Neural crest cell (in vitro differentiated cells): ENCODE measurements at regions not wholly inside any gene's neighbourhood (a gene's known extent, or its start where the extent isn't known, plus 50 kb on each side); places are given as distances from the start of the nearest gene placed in this dataset.

Experiments used
- DNase-seq: peaks from one replicate; pipeline ENCODE4 v3.0.0; 2021; ENCODE audit warnings: low read depth, mixed read lengths, low spot score
- H3K27ac Mint-ChIP-seq: one replicate; pipeline ENCODE4 v1.8.0; 2021; ENCODE audit warnings: mild to moderate bottlenecking, mixed read lengths; ENCODE audit not compliant: unreplicated experiment
- H3K27me3 Mint-ChIP-seq: 2 replicates; pipeline ENCODE4 v1.8.0; 2021; ENCODE audit warnings: low read depth, mild to moderate bottlenecking, mixed read lengths
- H3K36me3 Mint-ChIP-seq: 2 replicates; pipeline ENCODE4 v1.8.0; 2021; ENCODE audit warnings: low read depth, mild to moderate bottlenecking, mixed read lengths
- H3K4me1 Mint-ChIP-seq: 2 replicates; pipeline ENCODE4 v1.8.0; 2021; ENCODE audit warnings: mixed read lengths
- H3K4me3 Mint-ChIP-seq: one replicate; pipeline ENCODE4 v1.8.0; 2021; ENCODE audit warnings: mild to moderate bottlenecking, mixed read lengths
- H3K9me3 Mint-ChIP-seq: 2 replicates; pipeline ENCODE4 v1.8.0; 2021; ENCODE audit warnings: mixed read lengths
- CTCF ChIP-seq: fragments of 200-600 bp; sonication (generic); conservative IDR thresholded peaks from 2 replicates; pipeline ENCODE4 v1.5.0; 2021; ENCODE audit warnings: antibody characterized with exemption, mild to moderate bottlenecking

- Mint-ChIP-seq H3K4me1 (peaks cover 4% of the 10 kb centered on the region), H3K27ac (no peak overlapping the region), H3K9me3 (no peaks in the 10 kb centered on the region), H3K36me3 (no peaks in the 10 kb centered on the region), H3K27me3 (no peaks in the 10 kb centered on the region), H3K4me3 (no peak overlapping the region)
- DNase-seq, result peak; percentile 57
- TF ChIP-seq CTCF, result peak; percentile 67
Observed at GRCh38 chr20:7113577-7114466, 346.3 kb downstream of the BMP2 start.

- Mint-ChIP-seq H3K9me3 (no peaks in the 10 kb centered on the region), H3K36me3 (no peaks in the 10 kb centered on the region), H3K4me3 (no peak overlapping the region), H3K27ac (no peak overlapping the region), H3K27me3 (no peaks in the 10 kb centered on the region), H3K4me1 (no peaks in the 10 kb centered on the region)
- DNase-seq, result no peak
- TF ChIP-seq CTCF, result no peak
Observed at GRCh38 chr20:7123457-7123856, 356.0 kb downstream of the BMP2 start.

- Mint-ChIP-seq H3K4me3 (no peak overlapping the region), H3K27me3 (no peaks in the 10 kb centered on the region), H3K9me3 (no peaks in the 10 kb centered on the region), H3K36me3 (no peaks in the 10 kb centered on the region), H3K4me1 (no peaks in the 10 kb centered on the region), H3K27ac (no peak overlapping the region)
- DNase-seq, result no peak
- no peak for TF ChIP-seq CTCF
Observed at GRCh38 chr20:7124120-7124519, 356.6 kb downstream of the BMP2 start.

GRCh38 chr20:7136886-7137285 is 369.4 kb downstream of the BMP2 start:
- no peak overlapping the region for H3K4me3 Mint-ChIP-seq
- H3K36me3 Mint-ChIP-seq, result no peaks in the 10 kb centered on the region
- no peaks in the 10 kb centered on the region for H3K4me1 Mint-ChIP-seq
- no peaks in the 10 kb centered on the region for H3K27me3 Mint-ChIP-seq
- no peak for TF ChIP-seq CTCF
- H3K27ac Mint-ChIP-seq, result no peak overlapping the region
- H3K9me3 Mint-ChIP-seq, result no peaks in the 10 kb centered on the region
- no peak for DNase-seq

GRCh38 chr20:7137395-7138151 is 370.1 kb downstream of the BMP2 start:
- H3K36me3 Mint-ChIP-seq, result no peaks in the 10 kb centered on the region
- no peaks in the 10 kb centered on the region for H3K9me3 Mint-ChIP-seq
- no peak for DNase-seq
- H3K27me3 Mint-ChIP-seq, result no peaks in the 10 kb centered on the region
- H3K27ac Mint-ChIP-seq, result no peak overlapping the region
- no peak overlapping the region for H3K4me3 Mint-ChIP-seq
- H3K4me1 Mint-ChIP-seq, result no peaks in the 10 kb centered on the region
- TF ChIP-seq CTCF, result peak; percentile 17
